KG1 (cell line): ENCODE measurements at regions not wholly inside any gene's neighbourhood (a gene's known extent, or its start where the extent isn't known, plus 50 kb on each side); places are given as distances from the start of the nearest gene placed in this dataset.
A peak's percentile ranks its signal among the peaks of the same experiment; 100 is the strongest.

Source experiments
- DNase-seq: peaks from one replicate; lab custom pipeline; 2025; lab: John Stamatoyannopoulos, UW

- no peak for DNase-seq
Measured at GRCh38 chrX:57848857-57849256, 61.4 kb downstream of the ZXDA start.

GRCh38 chrX:57822818-57823217 is 87.4 kb downstream of the ZXDA start:
- DNase-seq, result no peak

GRCh38 chrX:57822398-57822797 is 87.9 kb downstream of the ZXDA start:
- no peak for DNase-seq

- DNase-seq, result peak; percentile 2
Measured at GRCh38 chrX:57821703-57822387, 88.4 kb downstream of the ZXDA start.

GRCh38 chrX:57817302-57817701 is 93.0 kb downstream of the ZXDA start:
- no peak for DNase-seq

- DNase-seq, result no peak
Measured at GRCh38 chrX:57772637-57773036, 92.6 kb upstream of the NLRP2B start.

- DNase-seq, result no peak
Measured at GRCh38 chrX:57771689-57772088, 91.6 kb upstream of the NLRP2B start.

- no peak for DNase-seq
Measured at GRCh38 chrX:57752866-57753265, 72.8 kb upstream of the NLRP2B start.

- no peak for DNase-seq
Measured at GRCh38 chrX:57741107-57741506, 61.0 kb upstream of the NLRP2B start.

- no peak for DNase-seq
Measured at GRCh38 chrX:57737881-57738280, 57.8 kb upstream of the NLRP2B start.
